HUES64 (cell line): ENCODE measurements at regions not wholly inside any gene's neighbourhood (a gene's known extent, or its start where the extent isn't known, plus 50 kb on each side); places are given as distances from the start of the nearest gene placed in this dataset.
A peak's percentile ranks its signal among the peaks of the same experiment; 100 is the strongest.
"Not testable (repeated sequence)": the region's sequence is repeated elsewhere in the genome, so short reads cannot be mapped to it uniquely, and the experiment has no call there.

Source experiments
- H3K27ac ChIP-seq: 2 replicates; pipeline ENCODE4 v1.7.0; 2013; ENCODE audit warnings: low read depth, low read length, inconsistent platforms
- H3K27me3 ChIP-seq: 2 replicates; pipeline ENCODE4 v1.6.1; 2013; ENCODE audit warnings: mild to moderate bottlenecking, low read length; ENCODE audit not compliant: insufficient read depth
- H3K36me3 ChIP-seq: 2 replicates; pipeline ENCODE4 v1.6.1; 2013; ENCODE audit warnings: mild to moderate bottlenecking, low read length; ENCODE audit not compliant: insufficient read depth
- H3K4me1 ChIP-seq: 2 replicates; pipeline ENCODE4 v1.6.1; 2013; ENCODE audit warnings: mild to moderate bottlenecking, low read length, moderate library complexity; ENCODE audit not compliant: insufficient read depth
- H3K4me3 ChIP-seq: 2 replicates; pipeline ENCODE4 v1.5.1; 2013; ENCODE audit warnings: mild to moderate bottlenecking, low read length, moderate library complexity
- H3K9ac ChIP-seq: 2 replicates; pipeline ENCODE4 v1.6.1; 2013; ENCODE audit warnings: mild to moderate bottlenecking, low read depth, low read length
- H3K9me3 ChIP-seq: 2 replicates; pipeline ENCODE4 v1.6.1; 2013; ENCODE audit warnings: low read depth, low read length; ENCODE audit not compliant: insufficient read depth
- WGBS: fragments of 150-250, 120-280 bp; methylation state at CpG from one replicate; pipeline ENCODE4 v1.1.7; 2013; ENCODE audit warnings: missing lambda C conversion rate; 5-methylcytosine and 5-hydroxymethylcytosine counted together

- Histone ChIP-seq H3K9me3 (no peaks in the 10 kb centered on the region), H3K9ac (no peak overlapping the region), H3K36me3 (no peaks in the 10 kb centered on the region), H3K4me1 (no peaks in the 10 kb centered on the region), H3K27me3 (no peaks in the 10 kb centered on the region), H3K27ac (no peak overlapping the region), H3K4me3 (no peak overlapping the region)
- 80% methylated on average over 1 of the region's 1 CpG for WGBS
These were observed 545.3 kb upstream of the GRID2 start for GRCh38 chr4:91758487-91758886.

GRCh38 chr4:91764085-91764484 is 539.7 kb upstream of the GRID2 start:
- Histone ChIP-seq H3K36me3 (no peaks in the 10 kb centered on the region), H3K4me1 (0 out of 2 replicates have a peak, but pooled peaks cover 3% of the 10 kb centered on the region), H3K9ac (no peak overlapping the region), H3K9me3 (no peaks in the 10 kb centered on the region), H3K4me3 (no peak overlapping the region), H3K27ac (no peak overlapping the region), H3K27me3 (no peaks in the 10 kb centered on the region)
- WGBS = 85% methylated on average over 1 of the region's 1 CpG

GRCh38 chr4:91769912-91770311 is 533.9 kb upstream of the GRID2 start:
- H3K9me3 ChIP-seq = peaks cover 12% of the 10 kb centered on the region
- WGBS = 96% methylated on average over 1 of the region's 1 CpG

GRCh38 chr4:91791631-91792030 is 512.1 kb upstream of the GRID2 start:
- not testable (repeated sequence) for H3K36me3 ChIP-seq, H3K27me3 ChIP-seq, H3K4me1 ChIP-seq, H3K9me3 ChIP-seq, H3K27ac ChIP-seq
- H3K9ac ChIP-seq = peak overlapping the region; percentile 82
- peak overlapping the region; percentile 65 for H3K4me3 ChIP-seq
- WGBS = 20% methylated on average over 25 of the region's 28 CpGs

More at GRCh38 chr4:91769912-91770311, 533.9 kb upstream of the GRID2 start:
- Histone ChIP-seq H3K27ac (no peak overlapping the region), H3K9ac (no peak overlapping the region), H3K4me1 (0 out of 2 replicates have a peak, but pooled peaks cover 3% of the 10 kb centered on the region), H3K36me3 (no peaks in the 10 kb centered on the region), H3K4me3 (no peak overlapping the region), H3K27me3 (no peaks in the 10 kb centered on the region)

GRCh38 chr4:91795947-91796346 is 507.8 kb upstream of the GRID2 start:
- no peaks in the 10 kb centered on the region for H3K27me3 ChIP-seq
- no peak overlapping the region for H3K9ac ChIP-seq
- WGBS = no CpG with 5 or more reads among the region's 1 CpG
- no peaks in the 10 kb centered on the region for H3K36me3 ChIP-seq
- H3K27ac ChIP-seq = no peak overlapping the region
- no peaks in the 10 kb centered on the region for H3K4me1 ChIP-seq
- H3K4me3 ChIP-seq = no peak overlapping the region
- no peaks in the 10 kb centered on the region for H3K9me3 ChIP-seq

GRCh38 chr4:91812319-91812718 is 491.4 kb upstream of the GRID2 start:
- Histone ChIP-seq H3K4me3 (no peak overlapping the region), H3K27ac (no peak overlapping the region), H3K27me3 (no peaks in the 10 kb centered on the region), H3K4me1 (no peaks in the 10 kb centered on the region), H3K36me3 (no peaks in the 10 kb centered on the region), H3K9ac (no peak overlapping the region), H3K9me3 (no peaks in the 10 kb centered on the region)
- WGBS = 75% methylated on average over 1 of the region's 1 CpG

- Histone ChIP-seq H3K9ac (no peak overlapping the region), H3K4me3 (no peak overlapping the region), H3K36me3 (no peaks in the 10 kb centered on the region), H3K27me3 (no peaks in the 10 kb centered on the region), H3K9me3 (0 out of 2 replicates have a peak, but pooled peaks cover 11% of the 10 kb centered on the region), H3K4me1 (no peaks in the 10 kb centered on the region), H3K27ac (no peak overlapping the region)
- WGBS = no CpG with 5 or more reads among the region's 1 CpG
These were observed 479.0 kb upstream of the GRID2 start for GRCh38 chr4:91824773-91825172.

GRCh38 chr4:91826186-91826585 is 477.6 kb upstream of the GRID2 start:
- WGBS = 94% methylated on average over 2 of the region's 2 CpGs
- Histone ChIP-seq H3K4me1 (no peaks in the 10 kb centered on the region), H3K9ac (no peak overlapping the region), H3K9me3 (0 out of 2 replicates have a peak, but pooled peaks cover 11% of the 10 kb centered on the region), H3K27me3 (no peaks in the 10 kb centered on the region), H3K36me3 (no peaks in the 10 kb centered on the region), H3K27ac (no peak overlapping the region), H3K4me3 (no peak overlapping the region)

- Histone ChIP-seq H3K27me3 (no peaks in the 10 kb centered on the region), H3K36me3 (no peaks in the 10 kb centered on the region), H3K9ac (no peak overlapping the region), H3K4me3 (no peak overlapping the region), H3K4me1 (no peaks in the 10 kb centered on the region), H3K27ac (no peak overlapping the region), H3K9me3 (peaks cover 16% of the 10 kb centered on the region; the same call in 1 of the 2 replicates)
These were observed 475.9 kb upstream of the GRID2 start for GRCh38 chr4:91827914-91828313.

GRCh38 chr4:91829531-91829930 is 474.2 kb upstream of the GRID2 start:
- H3K27ac ChIP-seq = no peak overlapping the region
- no peaks in the 10 kb centered on the region for H3K4me1 ChIP-seq
- WGBS = 100% methylated on average over 1 of the region's 1 CpG
- H3K9ac ChIP-seq = no peak overlapping the region
- no peaks in the 10 kb centered on the region for H3K36me3 ChIP-seq
- H3K9me3 ChIP-seq = peaks cover 20% of the 10 kb centered on the region
- no peak overlapping the region for H3K4me3 ChIP-seq
- no peaks in the 10 kb centered on the region for H3K27me3 ChIP-seq

- H3K9me3 ChIP-seq = peaks cover 16% of the 10 kb centered on the region
- H3K27ac ChIP-seq = no peak overlapping the region
- no peaks in the 10 kb centered on the region for H3K36me3 ChIP-seq
- H3K9ac ChIP-seq = no peak overlapping the region
- H3K4me1 ChIP-seq = no peaks in the 10 kb centered on the region
- H3K27me3 ChIP-seq = no peaks in the 10 kb centered on the region
- H3K4me3 ChIP-seq = no peak overlapping the region
- 97% methylated on average over 4 of the region's 4 CpGs for WGBS
These were observed 472.9 kb upstream of the GRID2 start for GRCh38 chr4:91830681-91831395.

- Histone ChIP-seq H3K9me3 (peaks cover 12% of the 10 kb centered on the region), H3K27me3 (no peaks in the 10 kb centered on the region), H3K27ac (no peak overlapping the region), H3K36me3 (no peaks in the 10 kb centered on the region), H3K9ac (no peak overlapping the region), H3K4me1 (no peaks in the 10 kb centered on the region), H3K4me3 (no peak overlapping the region)
- WGBS = no CpG with 5 or more reads among the region's 1 CpG
These were observed 466.1 kb upstream of the GRID2 start for GRCh38 chr4:91837608-91838029.
